H1 (cell line): ENCODE measurements at regions not wholly inside any gene's neighbourhood (a gene's known extent, or its start where the extent isn't known, plus 50 kb on each side); places are given as distances from the start of the nearest gene placed in this dataset.
"Not testable (repeated sequence)": the region's sequence is repeated elsewhere in the genome, so short reads cannot be mapped to it uniquely, and the experiment has no call there.

ENCODE experiments used
- CTCF ChIA-PET: fragments of 300-600 bp; sonication (Branson Sonifier 250); formaldehyde crosslinking; loops from one replicate; lab custom pipeline; 2021; ENCODE audit not compliant: partially characterized antibody; lab: Charles Lee
- POLR2A ChIA-PET: fragments of 300-600 bp; sonication (Branson Sonifier 250); formaldehyde crosslinking; loops from one replicate; lab custom pipeline; 2021; ENCODE audit warnings: inconsistent platforms; ENCODE audit not compliant: partially characterized antibody; lab: Charles Lee
- DNase-seq, 2 experiments: peaks; one replicate each; pipeline versions ENCODE4 v3.0.0 to v3.0.0-alpha.2; 2010 to 2022; ENCODE audit warnings: low spot score in 2 of 2, low read depth in 1 of 2, mixed read lengths in 1 of 2
- FAIRE-seq: peaks from 2 replicates; lab custom pipeline; 2011; peaks lifted over from hg19 to GRCh38; lab: Jason Lieb, UNC
- H2AFZ ChIP-seq: 2 replicates; pipeline ENCODE4 v1.8.1; 2012; ENCODE audit warnings: low read length, inconsistent platforms
- H2AK5ac ChIP-seq: 2 replicates; pipeline ENCODE4 v1.6.1; 2013; ENCODE audit warnings: low read depth, low read length
- H2BK120ac ChIP-seq: replicated peaks from 2 replicates; pipeline ENCODE3; 2013; ENCODE audit warnings: low read depth, low read length, inconsistent platforms
- H2BK12ac ChIP-seq: 2 replicates; pipeline ENCODE4 v1.6.1; 2013; ENCODE audit warnings: low read depth, low read length
- H2BK15ac ChIP-seq: 2 replicates; pipeline ENCODE4 v1.6.1; 2013; ENCODE audit warnings: low read length
- H2BK20ac ChIP-seq: 2 replicates; pipeline ENCODE4 v1.6.1; 2013; ENCODE audit warnings: low read length
- H2BK5ac ChIP-seq: 2 replicates; pipeline ENCODE4 v1.6.1; 2013; ENCODE audit warnings: low read depth, low read length
- H3K14ac ChIP-seq: 2 replicates; pipeline ENCODE4 v1.6.1; 2013; ENCODE audit warnings: inconsistent platforms; ENCODE audit not compliant: insufficient read length
- H3K18ac ChIP-seq: 2 replicates; pipeline ENCODE4 v1.6.1; 2013; ENCODE audit warnings: low read length; ENCODE audit errors: extremely low read depth
- H3K23ac ChIP-seq: 2 replicates; pipeline ENCODE4 v1.6.1; 2013; ENCODE audit warnings: inconsistent platforms; ENCODE audit not compliant: insufficient read length
- H3K23me2 ChIP-seq: 2 replicates; pipeline ENCODE4 v1.6.1; 2013; ENCODE audit warnings: low read depth, low read length
- H3K27ac ChIP-seq: 2 replicates; pipeline ENCODE4 v1.6.1; 2011; ENCODE audit warnings: low read depth, low read length, inconsistent platforms
- H3K27me3 ChIP-seq, 4 experiments: replicated peaks in 1 of 4; 1 replicate in 1 of 4; 2 replicates in 3 of 4; pipeline versions ENCODE4 v1.6.1 to v1.8.1; 2011 to 2013; ENCODE audit warnings: low read length in 3 of 4, mild to moderate bottlenecking in 3 of 4, inconsistent platforms in 2 of 4, mixed read lengths in 2 of 4, moderate library complexity in 1 of 4; ENCODE audit not compliant: control insufficient read depth in 3 of 4, insufficient read depth in 3 of 4; ENCODE audit errors: extremely low read depth in 1 of 4
- H3K36me3 ChIP-seq, 4 experiments: 2 replicates each; pipeline versions ENCODE4 v1.6.1 to v1.8.1; 2011 to 2013; ENCODE audit warnings: mild to moderate bottlenecking in 4 of 4, low read length in 3 of 4, moderate library complexity in 2 of 4, control low read depth in 1 of 4, inconsistent platforms in 1 of 4; ENCODE audit not compliant: insufficient read depth in 4 of 4, control insufficient read depth in 2 of 4
- H3K4ac ChIP-seq: replicated peaks from 2 replicates; pipeline ENCODE3; 2013; ENCODE audit warnings: low read length, low read depth, mixed read lengths, inconsistent platforms; ENCODE audit not compliant: insufficient read length
- H3K4me1 ChIP-seq, 4 experiments: replicated peaks in 1 of 4; 1 replicate in 1 of 4; 2 replicates in 3 of 4; pipeline versions ENCODE4 v1.6.1 to v1.8.1; 2011 to 2013; ENCODE audit warnings: low read length in 3 of 4, inconsistent platforms in 2 of 4, mixed read lengths in 1 of 4; ENCODE audit not compliant: insufficient read depth in 4 of 4, control insufficient read depth in 3 of 4
- H3K4me2 ChIP-seq, 2 experiments: 2 replicates each; pipeline versions ENCODE4 v1.6.1 to v1.8.1; 2011 to 2013; ENCODE audit warnings: low read depth in 2 of 2, low read length in 2 of 2, control low read depth in 1 of 2, inconsistent platforms in 1 of 2, mild to moderate bottlenecking in 1 of 2; ENCODE audit not compliant: insufficient read depth in 1 of 2
- H3K4me3 ChIP-seq, 4 experiments: fragments of 200-600, 300-600 bp in 1 of 4; sonication (generic), shearing (Covaris generic), sonication (Bioruptor Twin) in 1 of 4; 2 replicates each; pipeline versions ENCODE4 v1.5.1 to v1.8.1; 2011 to 2016; ENCODE audit warnings: low read length in 4 of 4, low read depth in 3 of 4, control low read depth in 2 of 4, inconsistent platforms in 2 of 4, mild to moderate bottlenecking in 2 of 4, mixed read lengths in 1 of 4, moderate library complexity in 1 of 4; ENCODE audit not compliant: insufficient read depth in 2 of 4; ENCODE audit errors: extremely low read depth in 1 of 4
- H3K56ac ChIP-seq: replicated peaks from 2 replicates; pipeline ENCODE3; 2013; ENCODE audit warnings: low read depth, mild to moderate bottlenecking, mixed read lengths, low read length, inconsistent platforms; ENCODE audit not compliant: insufficient read length
- H3K79me1 ChIP-seq: 2 replicates; pipeline ENCODE4 v1.6.1; 2013; ENCODE audit warnings: low read depth, low read length, control low read depth
- H3K79me2 ChIP-seq, 2 experiments: 2 replicates each; pipeline versions ENCODE4 v1.6.1 to v1.8.1; 2012 to 2013; ENCODE audit warnings: low read length in 2 of 2, mild to moderate bottlenecking in 2 of 2, inconsistent platforms in 1 of 2; ENCODE audit not compliant: insufficient read depth in 2 of 2, control insufficient read depth in 1 of 2
- H3K9ac ChIP-seq, 4 experiments: replicated peaks in 1 of 4; 1 replicate in 1 of 4; 2 replicates in 3 of 4; pipeline versions ENCODE4 v1.6.1 to v1.8.1; 2011 to 2013; ENCODE audit warnings: low read depth in 3 of 4, low read length in 3 of 4, control low read depth in 2 of 4, mild to moderate bottlenecking in 2 of 4, moderate library complexity in 2 of 4, inconsistent platforms in 1 of 4; ENCODE audit errors: extremely low read depth in 1 of 4
- H3K9me3 ChIP-seq, 2 experiments: 2 replicates each; pipeline versions ENCODE4 v1.6.1 to v1.8.1; 2012 to 2013; ENCODE audit warnings: mild to moderate bottlenecking in 2 of 2, moderate library complexity in 2 of 2, control low read depth in 1 of 2, inconsistent platforms in 1 of 2, low read depth in 1 of 2, low read length in 1 of 2, mixed read lengths in 1 of 2; ENCODE audit not compliant: insufficient read depth in 2 of 2
- H4K20me1 ChIP-seq, 2 experiments: replicated peaks in 1 of 2; 2 replicates each; pipeline versions ENCODE3 to v1.8.1; 2011 to 2013; ENCODE audit warnings: inconsistent platforms in 2 of 2, low read length in 2 of 2, mild to moderate bottlenecking in 1 of 2; ENCODE audit not compliant: insufficient read depth in 2 of 2, control insufficient read depth in 1 of 2
- H4K5ac ChIP-seq: 2 replicates; pipeline ENCODE4 v1.6.1; 2013; ENCODE audit warnings: low read length, low read depth, mixed read lengths, inconsistent platforms; ENCODE audit not compliant: insufficient read length
- H4K8ac ChIP-seq: 2 replicates; pipeline ENCODE4 v1.8.0; 2013; ENCODE audit warnings: mild to moderate bottlenecking, moderate library complexity, low read length, inconsistent platforms; ENCODE audit not compliant: insufficient read depth; ENCODE audit errors: extremely low read depth
- H4K91ac ChIP-seq: replicated peaks from 2 replicates; pipeline ENCODE3; 2013; ENCODE audit warnings: low read length, mixed read lengths, inconsistent platforms; ENCODE audit not compliant: insufficient read length
- BACH1 ChIP-seq: IDR thresholded peaks from 2 replicates; pipeline ENCODE4 v1.6.1; 2012; ENCODE audit warnings: low read length, improper control_type of control experiment
- WGBS, 2 experiments: shearing (Covaris generic) in 1 of 2; methylation state at CpG; one replicate each; pipeline versions ENCODE4 v1.1.6 to v1.1.7; 2013 to 2015; ENCODE audit warnings: low lambda C conversion rate in 2 of 2, mixed read lengths in 2 of 2, inconsistent platforms in 1 of 2, low coverage in 1 of 2, missing lambda C conversion rate in 1 of 2; ENCODE audit not compliant: insufficient replicate concordance in 2 of 2, insufficient coverage in 1 of 2, insufficient read length in 1 of 2; ENCODE audit errors: extremely low coverage in 1 of 2, missing lambda C conversion rate in 1 of 2; 5-methylcytosine and 5-hydroxymethylcytosine counted together

DNA sequence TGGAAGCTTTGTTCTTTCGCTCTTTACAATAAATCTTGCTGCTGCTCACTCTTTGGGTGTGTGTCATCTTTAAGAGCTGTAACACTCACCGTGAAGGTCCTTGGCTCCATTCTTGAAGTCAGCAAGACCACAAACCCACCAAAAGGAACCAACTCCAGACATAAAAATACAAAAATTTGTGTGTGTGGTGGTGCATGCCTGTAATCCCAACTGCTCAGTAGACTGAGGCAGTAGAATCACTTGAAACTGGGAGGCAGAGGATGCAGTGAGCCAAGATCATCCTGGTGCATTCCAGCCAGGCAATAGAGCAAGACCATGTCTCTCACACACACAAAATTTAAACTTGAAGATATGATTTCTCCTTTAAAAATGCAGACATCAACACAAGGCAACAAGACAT, 1431.7 kb upstream of the B3GALT2 start:
- no peak overlapping the region for H2BK15ac ChIP-seq
- no peak overlapping the region for H3K56ac ChIP-seq
- no peak overlapping the region for H3K9ac ChIP-seq
- DNase-seq (no peak), FAIRE-seq (no peak)
- ChIA-PET CTCF (no interaction called here), POLR2A (no interaction called here)
- no peak overlapping the region for H2BK5ac ChIP-seq
- peaks cover 3 to 12% of the 10 kb centered on the region in 2 experiments; a peak in 3 of 4 replicates for H3K9me3 ChIP-seq
- no peak overlapping the region for H3K27ac ChIP-seq
- H3K14ac ChIP-seq, result no peak overlapping the region
- no peak overlapping the region for H4K91ac ChIP-seq
- no peaks in the 10 kb centered on the region for H3K27me3 ChIP-seq
- H2AFZ ChIP-seq, result no peak overlapping the region
- H3K23me2 ChIP-seq, result no peaks in the 10 kb centered on the region
- no peak overlapping the region for H3K4me2 ChIP-seq
- no peak overlapping the region for H3K23ac ChIP-seq
- no peak overlapping the region for H4K8ac ChIP-seq
- TF ChIP-seq BACH1, result no peak
- no peaks in the 10 kb centered on the region for H3K79me2 ChIP-seq
- no peaks in the 10 kb centered on the region for H3K36me3 ChIP-seq
- no peak overlapping the region for H3K4me3 ChIP-seq
- no peak overlapping the region for H2BK20ac ChIP-seq
- H2BK12ac ChIP-seq, result no peak overlapping the region
- 100% methylated on average over 2 of the region's 2 CpGs; no CpG with 5 or more reads in 1 of the 2 experiments for WGBS, 2 experiments
- H3K4me1 ChIP-seq, result no peaks in the 10 kb centered on the region
- no peaks in the 10 kb centered on the region for H3K79me1 ChIP-seq
- H4K5ac ChIP-seq, result no peak overlapping the region
- H4K20me1 ChIP-seq, result no peaks in the 10 kb centered on the region
- no peak overlapping the region for H2AK5ac ChIP-seq
- no peak overlapping the region for H3K4ac ChIP-seq
- no peak overlapping the region for H2BK120ac ChIP-seq
- H3K18ac ChIP-seq, result no peak overlapping the region

DNA sequence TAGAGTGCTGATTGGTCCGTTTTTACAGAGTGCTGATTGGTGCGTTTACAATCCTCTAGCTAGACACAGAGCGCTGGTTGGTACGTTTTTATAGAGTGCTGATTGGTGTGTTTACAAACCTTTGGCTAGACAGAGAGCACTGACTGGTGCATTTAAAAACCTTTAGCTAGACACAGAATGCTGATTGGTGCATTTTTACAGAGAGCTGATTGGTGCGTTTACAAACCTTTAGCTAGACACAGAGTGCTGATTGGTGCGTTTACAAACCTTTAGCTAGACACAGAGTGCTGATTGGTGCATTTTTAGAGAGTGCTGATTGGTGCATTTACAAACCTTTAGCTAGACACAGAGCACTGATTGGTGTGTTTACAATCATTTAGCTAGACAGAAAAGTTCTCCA, 1430.9 kb upstream of the B3GALT2 start:
- H4K91ac ChIP-seq, DNase-seq, H4K20me1 ChIP-seq, H3K18ac ChIP-seq, H3K23me2 ChIP-seq, H3K36me3 ChIP-seq, H3K79me2 ChIP-seq, H3K27ac ChIP-seq, H3K79me1 ChIP-seq, H3K4me1 ChIP-seq, FAIRE-seq, H3K23ac ChIP-seq, H2BK5ac ChIP-seq, H4K5ac ChIP-seq, H3K9ac ChIP-seq, H2BK12ac ChIP-seq, H2AFZ ChIP-seq, H3K56ac ChIP-seq, H4K8ac ChIP-seq, H2BK120ac ChIP-seq, H3K4ac ChIP-seq, H3K4me3 ChIP-seq, H3K14ac ChIP-seq, POLR2A ChIA-PET, H3K4me2 ChIP-seq, H2AK5ac ChIP-seq, H3K27me3 ChIP-seq, H2BK20ac ChIP-seq, H2BK15ac ChIP-seq: not testable (repeated sequence)
- CTCF ChIA-PET, result interaction anchor here (0.6 to 1.1 kb wide), 2 partner anchors 8 to 1047 kb away, joined by 3 to 4 read pairs; no protein-coding TSS in a partner anchor
- WGBS, 2 experiments, result 96% methylated on average over 6 of the region's 6 CpGs; no CpG with 5 or more reads in 1 of the 2 experiments
- peaks cover 3 to 12% of the 10 kb centered on the region in 2 experiments; a peak in 3 of 4 replicates for H3K9me3 ChIP-seq
